Pulmonary artery endothelial cell (primary cell): ENCODE measurements at regions not wholly inside any gene's neighbourhood (a gene's known extent, or its start where the extent isn't known, plus 50 kb on each side); places are given as distances from the start of the nearest gene placed in this dataset.
A peak's percentile ranks its signal among the peaks of the same experiment; 100 is the strongest.

ENCODE experiments used
- DNase-seq: peaks from one replicate; pipeline ENCODE4 v3.0.0-alpha.2; 2011; ENCODE audit warnings: low read depth, low spot score

DNA sequence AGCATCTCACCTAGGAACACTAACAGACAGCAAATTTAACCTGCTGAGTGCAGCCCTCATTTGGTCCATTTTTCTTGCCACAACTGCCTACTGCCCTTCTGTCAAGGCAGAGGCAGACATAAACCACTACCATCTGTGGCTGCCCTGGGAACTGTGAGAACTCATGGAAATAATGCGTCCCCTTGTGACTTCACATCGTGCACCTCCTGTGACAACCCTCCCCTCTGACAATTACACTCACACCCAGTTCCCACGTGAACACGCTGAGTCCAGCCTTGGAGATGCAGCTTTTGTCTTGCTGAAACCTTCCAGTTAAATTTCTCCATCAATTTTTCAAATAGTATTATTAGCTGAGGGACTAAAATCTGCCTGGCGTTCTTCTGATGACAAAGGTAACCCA lies 193.1 kb upstream of the KLF14 start:
- DNase-seq = no peak

DNA sequence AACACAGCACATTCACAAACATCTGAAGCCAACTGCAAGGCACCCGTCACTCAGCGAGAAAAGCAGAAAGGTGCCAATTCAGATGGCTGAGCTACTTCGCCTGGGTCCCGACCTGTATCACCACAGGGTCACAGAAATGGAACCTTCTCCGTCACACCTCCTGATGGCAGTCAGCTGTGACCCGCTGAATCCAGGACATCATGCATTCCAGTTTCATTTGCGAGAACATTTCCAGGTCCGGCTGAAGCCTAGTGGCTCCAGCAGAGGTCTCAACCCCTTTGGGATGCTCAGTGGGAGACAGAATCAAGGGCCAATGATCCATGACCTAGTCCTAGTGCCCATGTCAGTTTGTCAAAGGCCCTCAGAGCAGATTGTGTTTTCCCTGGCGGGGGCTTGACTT lies 193.6 kb upstream of the KLF14 start:
- DNase-seq = no peak

DNA sequence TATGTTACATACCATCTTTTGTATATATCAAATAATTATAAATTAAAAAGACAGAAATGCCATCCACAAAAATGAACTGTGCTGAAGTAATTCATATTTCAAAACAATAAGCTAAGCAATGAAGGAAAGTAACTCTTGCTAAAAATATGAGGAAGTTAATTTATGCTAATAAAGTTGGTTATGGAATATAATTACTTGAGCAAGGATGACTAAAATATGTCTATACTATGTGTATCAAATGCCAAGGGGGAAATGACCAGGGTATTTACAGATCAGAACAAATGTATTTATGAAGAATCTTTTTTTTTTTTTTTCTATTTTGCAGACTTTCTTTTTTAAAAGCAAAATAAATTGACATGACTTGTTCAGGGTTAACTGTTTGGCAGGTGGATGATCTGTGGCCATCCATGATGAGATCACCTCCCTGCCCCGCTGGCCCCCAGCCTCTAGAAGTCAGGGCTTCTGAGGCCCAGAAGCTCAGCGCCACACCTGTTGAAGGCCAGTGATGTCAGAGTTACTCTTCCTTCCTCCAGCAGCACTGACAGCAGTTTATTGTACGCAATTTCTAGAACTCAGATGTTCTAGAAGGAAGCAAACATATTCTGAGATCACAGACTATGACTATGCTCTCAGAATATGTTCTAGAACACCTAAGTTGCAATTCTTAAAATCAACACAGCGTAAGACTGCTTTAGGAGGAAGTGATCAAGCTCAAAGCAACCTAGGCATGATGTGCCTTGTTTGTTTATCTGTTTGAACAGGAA lies 196.1 kb upstream of the KLF14 start:
- DNase-seq = no peak

DNA sequence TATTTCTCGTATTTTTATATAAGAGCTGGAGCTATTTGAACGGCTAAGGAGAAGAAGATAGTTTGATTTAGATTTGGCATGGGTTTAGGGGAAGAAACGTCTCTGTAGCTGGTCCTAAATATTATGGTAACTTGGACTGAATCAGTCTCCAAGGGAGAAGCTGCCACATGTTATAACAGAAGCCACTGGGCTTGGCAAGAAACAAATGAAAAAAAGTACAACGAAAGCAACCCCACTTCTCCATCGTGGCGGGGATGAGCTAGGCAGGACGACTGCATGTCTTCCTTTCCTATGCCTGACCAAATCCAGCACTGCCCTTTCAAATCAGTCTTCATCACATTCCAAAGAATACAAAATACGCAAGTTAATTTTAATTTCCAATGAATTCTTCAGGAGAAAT lies 196.7 kb upstream of the KLF14 start:
- DNase-seq = no peak

DNA sequence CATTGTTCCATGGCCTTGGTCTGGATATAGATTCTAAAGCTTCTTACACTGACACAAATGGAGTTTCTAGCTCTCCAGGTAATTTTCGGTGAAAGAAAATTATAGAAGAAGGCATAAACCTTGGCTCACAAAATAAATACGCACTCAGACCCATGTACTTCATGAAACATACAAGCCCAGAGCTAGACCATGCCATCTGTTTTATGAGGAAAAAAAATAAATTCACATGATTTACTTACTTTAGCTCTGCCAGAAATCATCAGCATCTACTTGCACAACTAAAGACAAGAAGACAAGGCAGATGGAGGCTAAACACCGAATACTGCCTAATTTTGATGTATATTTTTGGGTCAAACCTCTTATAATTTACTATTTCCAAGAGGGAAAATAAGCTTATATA lies 197.4 kb upstream of the KLF14 start:
- no peak for DNase-seq

DNA sequence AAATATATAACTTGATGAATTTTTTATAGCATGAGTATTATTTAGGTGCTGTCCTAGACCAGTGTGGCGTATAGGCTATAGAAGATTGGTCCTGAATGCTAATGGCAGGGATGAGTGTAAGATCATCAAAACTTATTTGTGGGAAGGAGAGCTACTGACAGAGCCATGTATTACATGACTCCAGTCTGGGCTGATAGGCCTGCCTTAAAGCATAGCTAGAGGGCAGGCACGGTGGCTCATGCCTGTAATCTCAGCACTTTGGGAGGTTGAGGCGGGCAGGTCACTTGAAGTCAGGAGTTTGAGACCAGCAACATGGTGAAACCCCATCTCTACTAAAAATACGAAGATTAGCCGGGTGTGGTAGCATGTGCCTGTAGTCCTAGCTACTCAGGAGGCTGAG lies 198.1 kb upstream of the KLF14 start:
- no peak for DNase-seq

DNA sequence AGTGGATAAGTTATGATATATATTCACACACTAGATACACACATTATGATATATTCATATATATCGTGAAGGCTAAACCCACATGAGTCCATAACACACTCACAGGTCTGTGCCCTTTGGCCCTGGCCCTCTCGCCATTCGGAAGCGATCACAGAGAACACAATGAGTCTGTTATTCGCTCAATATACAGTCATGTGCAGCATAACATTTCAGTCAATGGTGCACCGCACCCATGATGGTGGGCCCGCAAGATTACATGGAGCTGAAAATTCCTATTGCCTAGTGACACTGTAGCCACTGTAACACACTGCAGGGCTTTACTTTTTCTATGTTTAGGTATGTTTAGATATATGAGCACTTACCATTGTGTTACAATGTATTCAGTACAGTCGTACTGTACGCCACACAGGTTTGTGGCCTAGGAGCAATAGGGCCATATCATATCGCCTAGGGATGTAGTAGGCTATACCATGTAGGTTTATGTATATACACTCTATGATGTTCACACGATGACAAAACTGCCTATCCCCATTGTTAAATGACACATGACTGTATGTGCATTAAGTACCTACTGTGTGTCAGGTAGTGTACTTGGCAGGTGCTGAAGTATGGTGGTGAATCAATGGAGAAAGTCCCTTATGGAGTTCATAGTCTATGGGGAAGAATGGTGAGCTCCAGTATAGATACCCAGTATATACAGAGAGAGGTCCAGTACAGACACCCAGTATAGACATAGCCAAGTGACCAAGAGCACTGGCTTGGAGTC lies 198.8 kb upstream of the KLF14 start:
- no peak for DNase-seq

DNA sequence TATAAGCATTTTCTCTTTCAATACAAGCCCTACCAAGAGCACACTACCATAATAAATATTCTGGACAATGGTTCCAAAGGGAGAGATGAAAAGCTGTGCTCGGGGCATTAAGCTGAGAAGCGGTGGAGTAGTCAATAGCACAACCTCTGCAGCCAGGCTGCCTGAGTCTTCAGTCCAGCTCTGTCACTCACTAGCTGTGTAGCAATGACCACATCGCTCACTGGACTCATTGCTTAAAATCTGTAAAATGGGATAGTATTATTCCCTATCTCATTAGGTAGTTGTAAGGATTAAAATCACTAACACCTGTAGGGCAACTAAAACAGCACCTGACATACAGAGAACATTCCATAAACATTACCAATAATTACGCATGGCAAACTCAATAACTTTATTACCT lies 199.9 kb upstream of the KLF14 start:
- no peak for DNase-seq

DNA sequence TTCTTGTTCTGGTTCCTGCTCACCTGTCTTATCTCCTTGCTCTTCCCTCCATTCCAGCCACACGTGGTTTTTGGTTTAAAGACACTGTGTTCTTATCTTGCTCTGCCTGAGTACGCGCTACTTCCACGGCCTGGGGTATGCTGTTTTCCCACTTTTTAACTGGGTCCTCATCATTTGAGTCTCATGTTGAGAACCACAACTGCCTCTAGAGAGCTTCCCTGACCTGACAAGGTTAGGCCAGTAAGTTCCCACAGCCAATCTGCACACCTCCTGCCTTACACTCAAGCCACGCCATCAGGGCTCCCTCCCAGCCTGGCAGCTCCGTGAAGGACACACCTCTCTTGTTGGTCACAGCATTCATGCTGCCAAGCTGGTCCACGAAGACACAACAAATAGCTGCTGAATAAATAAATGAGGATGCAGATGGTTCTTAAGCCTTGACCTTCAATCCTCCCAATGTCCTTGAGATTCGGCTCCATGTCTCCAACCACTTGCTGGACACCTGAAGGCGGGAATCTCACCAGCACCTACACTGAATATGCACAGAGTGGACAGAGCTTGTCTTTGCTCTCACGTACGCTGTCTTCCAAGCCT lies 201.7 kb upstream of the KLF14 start:
- no peak for DNase-seq

DNA sequence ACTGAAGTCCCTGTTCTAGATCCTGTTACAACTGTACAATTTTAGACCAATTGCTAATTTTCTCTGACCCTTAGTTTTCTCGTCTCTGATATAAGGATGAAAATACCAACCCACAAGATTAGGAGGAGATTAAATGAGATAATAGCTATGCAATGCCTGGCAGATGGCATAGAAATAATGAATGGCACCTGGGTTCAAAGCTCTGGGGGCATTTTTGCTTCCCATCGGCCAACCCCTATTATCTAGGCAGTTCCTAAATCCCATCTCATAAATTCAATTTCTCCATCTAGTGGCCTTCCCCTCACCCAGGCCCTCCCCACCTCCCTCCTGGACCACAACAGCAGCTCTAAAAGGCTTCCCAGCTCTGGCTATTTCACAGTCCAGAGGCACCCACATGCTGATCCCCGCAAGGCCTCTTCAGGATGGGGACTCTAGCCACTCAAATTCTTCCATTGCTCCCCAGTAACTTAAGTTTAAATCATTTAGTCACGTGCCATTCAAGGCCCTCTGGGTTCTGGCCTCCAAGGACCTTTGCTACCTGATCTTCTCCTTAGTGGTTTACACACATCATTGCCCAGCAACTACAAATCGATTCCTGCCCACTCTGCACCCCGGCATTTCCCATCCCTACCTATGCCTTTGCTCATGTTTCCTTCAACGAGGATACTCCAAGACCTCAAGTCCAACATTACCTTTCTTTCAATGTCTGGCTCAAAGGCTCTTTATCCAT lies 202.4 kb upstream of the KLF14 start:
- no peak for DNase-seq

DNA sequence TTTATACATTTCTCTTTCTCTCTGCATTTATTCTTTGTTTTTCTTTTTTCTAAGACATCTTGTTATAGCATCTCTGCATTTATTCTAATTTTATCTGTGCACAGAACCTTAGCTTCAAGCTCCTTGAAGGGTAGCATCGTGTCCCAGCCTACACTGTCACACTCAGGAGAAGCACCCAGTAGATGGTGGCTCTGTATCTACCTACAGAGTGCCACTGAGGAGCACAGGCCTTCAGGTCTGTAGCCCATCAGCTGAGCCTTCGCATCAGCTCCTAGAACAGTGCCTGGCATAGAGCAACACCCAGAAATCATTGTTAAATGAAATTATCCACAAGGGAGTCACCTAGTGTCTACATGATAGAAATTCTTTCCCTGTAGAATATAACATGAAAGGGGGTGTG lies 203.0 kb upstream of the KLF14 start:
- no peak for DNase-seq

DNA sequence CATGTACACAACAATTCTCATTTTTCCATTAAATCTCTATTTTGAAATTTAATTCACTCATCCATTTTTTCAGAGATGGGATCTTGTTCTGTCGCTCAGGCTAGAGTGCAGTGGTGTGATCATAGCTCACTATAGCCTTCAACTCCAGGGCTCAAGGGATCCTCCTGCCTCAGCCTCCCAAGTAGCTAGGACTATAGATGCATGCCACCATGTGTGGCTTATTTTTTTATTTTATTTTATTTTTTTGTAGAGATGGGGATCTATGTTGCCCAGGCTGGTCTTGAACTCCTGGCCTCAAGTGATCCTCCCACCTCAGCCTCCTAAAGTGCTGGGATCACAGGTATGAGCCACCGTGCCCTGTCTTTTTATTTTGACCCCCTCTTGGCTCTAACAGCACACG lies 203.8 kb upstream of the KLF14 start:
- no peak for DNase-seq

DNA sequence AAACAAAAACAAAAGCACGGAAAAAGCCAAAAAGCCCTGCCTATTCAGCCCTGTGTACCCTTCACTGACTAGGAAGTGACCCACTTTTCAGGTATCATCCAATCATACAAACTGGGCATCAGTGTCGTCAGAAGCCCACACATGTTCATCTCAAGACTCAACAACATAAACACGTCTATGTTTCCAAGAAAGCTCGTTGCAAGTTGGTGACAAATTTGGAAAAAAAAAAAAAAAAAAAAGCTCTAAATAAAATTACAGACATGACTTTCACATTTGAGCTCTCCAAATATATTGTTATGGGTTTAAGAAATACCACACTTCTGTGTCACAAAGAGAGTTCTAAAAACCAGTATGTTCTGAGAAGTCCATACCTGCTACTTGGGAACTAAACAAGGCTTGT lies 204.7 kb upstream of the KLF14 start:
- DNase-seq = no peak

DNA sequence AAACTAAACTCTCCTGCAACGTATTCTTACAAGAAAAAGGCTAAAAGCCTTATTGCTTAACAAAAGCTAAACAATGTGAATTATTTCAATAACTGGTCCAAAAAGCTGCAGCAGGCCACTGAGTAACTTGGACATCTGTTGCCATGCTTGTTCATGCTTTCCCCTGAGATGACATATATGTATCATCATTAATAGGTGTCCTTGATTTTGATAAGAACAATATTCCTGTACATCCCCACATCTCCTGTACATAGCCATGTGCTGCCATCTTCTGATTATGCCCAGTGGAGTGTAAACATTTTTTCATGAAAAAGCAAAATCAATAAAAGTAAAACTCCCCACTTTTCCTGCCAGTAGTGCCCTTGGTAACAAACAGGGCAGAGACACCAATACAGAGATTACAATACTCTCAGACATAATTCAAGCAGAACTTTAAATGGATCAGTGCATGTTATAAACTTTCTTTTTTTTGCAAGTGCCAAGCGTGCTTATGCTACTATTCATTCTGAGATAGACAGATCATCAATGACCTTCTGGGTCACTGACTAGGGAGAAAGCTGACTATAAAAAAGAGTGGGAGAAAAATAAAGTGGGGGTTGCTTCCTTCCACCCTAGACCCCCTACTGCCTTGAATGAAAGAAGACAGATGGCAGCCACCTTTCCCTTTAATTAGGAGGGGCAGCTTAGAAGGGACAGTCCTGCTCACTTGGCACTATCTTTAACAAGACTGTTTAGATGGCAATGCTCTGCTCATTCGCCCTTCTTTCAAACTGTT lies 205.5 kb upstream of the KLF14 start:
- DNase-seq = no peak

DNA sequence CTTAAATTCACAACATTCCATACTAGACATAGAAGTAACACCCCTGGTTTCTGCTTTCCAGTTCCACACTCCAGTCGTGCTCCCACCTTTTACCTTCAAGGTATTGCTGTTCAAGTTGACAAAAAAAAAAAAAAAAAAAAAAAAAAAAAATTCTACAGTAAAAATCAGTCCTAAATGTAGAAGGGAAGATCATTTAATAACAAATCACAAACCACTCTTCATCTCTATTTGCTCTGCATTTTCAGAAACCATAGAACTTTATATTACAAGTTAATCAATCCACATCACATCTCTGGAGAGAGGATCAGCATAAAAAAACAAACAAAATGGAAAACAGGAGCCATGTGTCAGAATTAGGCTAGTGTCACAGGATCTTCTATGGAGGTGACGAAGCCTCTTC lies 206.3 kb upstream of the KLF14 start:
- DNase-seq = no peak

DNA sequence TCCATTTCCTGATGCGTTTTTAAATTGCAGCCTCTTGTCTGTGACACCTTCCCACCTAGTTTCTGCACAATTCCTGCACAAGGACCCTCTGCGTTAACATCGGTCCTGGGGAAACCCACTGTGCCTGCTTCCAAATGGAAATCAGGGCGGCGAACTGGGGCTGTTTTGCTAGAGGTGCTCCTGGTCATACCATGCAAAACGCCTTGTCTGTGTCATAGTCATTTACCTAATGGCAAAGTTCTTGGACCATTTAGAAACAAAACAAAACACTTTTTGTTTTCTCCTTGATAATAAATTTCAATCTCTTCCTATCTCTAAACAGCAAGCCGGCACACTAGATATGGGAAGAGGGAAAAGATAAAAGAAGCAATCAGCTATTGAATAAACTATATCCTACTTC lies 206.9 kb upstream of the KLF14 start:
- DNase-seq = no peak

DNA sequence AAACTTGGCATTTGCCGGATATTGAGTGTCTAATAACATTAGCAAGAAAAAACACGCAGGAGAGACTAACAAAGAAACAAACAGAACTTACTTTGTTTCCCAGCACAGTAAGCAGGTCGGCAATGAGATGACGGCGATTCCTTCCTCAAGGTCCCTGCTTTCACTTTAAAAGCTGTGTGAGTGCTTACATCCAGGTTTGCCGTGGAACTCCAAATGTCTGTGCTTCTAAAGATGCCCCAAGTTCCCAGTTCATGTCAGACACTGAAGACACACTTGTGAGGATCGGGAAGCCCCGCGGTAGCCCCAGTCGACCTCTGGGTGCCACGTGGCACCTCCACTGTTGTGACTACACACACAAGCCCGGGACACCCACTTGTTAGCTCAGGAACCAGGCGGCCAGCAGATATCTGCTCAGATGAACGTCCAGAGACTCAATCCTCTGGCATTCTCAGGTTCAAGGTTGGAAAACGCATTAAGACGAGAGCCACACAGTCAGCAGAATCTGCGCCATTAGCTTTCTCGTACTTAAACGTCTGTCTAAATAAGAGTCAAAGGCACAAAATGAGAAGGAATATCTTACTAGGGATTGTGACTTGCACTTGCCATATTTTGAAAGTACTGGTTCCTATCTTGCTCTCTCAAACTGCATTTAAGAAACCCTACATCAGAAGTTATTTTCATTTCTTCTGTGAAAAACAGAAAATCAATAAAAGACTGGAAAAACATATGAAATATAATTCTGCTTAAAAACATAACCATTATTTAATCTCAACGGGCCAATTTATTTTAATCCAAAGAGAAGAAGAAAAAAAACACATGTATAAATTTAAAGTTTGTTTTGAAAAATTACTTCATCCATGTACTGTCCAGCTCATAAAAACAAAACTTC lies 207.6 kb upstream of the KLF14 start:
- no peak for DNase-seq

DNA sequence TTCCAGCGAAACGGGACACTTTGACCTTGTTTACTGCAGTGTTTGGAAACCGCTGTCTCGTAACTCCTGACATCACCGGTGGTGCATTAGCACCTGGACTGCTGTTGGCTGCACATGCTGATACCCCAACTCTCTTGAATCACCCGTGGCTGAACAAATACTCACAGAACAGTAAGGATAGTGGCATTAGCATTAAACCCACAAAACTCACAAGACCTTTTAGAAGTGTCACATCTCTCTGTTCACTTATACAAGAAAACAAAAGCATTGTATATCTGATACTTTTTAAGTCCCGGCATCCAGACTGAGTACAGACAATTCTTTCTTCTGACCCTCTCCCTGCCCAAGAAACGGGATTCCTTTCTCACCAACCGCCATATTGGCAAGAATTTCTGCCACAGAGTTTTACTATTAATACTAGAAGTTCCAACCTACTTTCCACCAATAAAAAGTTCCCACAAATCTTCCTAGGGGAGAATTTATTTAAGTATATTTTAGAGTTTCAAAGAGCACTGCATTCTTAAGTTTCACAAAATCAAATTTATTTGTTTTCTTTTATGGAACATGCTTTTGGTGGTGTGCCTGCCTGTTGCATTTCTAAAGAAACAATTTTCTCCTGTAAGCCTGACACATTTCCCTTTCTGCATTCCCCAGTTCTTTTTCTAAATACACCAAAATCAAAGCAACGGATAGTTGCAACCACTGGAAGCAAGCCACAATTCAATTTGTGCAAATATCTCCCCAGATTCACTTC lies 208.4 kb upstream of the KLF14 start:
- no peak for DNase-seq

DNA sequence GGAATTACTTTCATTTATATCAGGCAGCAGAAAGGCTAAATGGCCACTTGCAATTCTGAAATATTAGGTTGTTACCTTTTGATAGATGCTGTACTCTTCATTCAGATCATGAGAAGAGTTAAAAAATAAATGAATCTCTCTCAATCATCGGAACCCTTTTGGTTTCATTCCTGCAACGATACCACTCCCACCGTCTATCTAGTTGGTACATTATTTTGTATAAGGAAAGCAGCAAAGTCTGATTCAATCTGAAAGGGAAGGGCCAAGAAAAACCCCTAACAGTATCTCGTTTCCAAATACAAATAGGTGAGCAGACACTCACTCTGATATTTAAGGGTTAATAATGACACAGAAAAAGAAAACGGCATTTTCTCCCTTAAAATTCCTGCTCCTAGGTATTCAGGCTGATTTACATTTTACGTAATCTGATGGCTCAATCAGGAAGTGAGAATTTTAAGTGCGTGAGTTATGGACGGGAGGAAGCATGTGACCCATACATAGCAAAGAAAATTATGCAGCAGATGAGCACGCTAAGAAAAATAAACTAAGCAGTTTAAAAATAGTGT lies 209.4 kb upstream of the KLF14 start:
- peak; percentile 29 for DNase-seq
